Caco-2 (cell line): ENCODE measurements at regions not wholly inside any gene's neighbourhood (a gene's known extent, or its start where the extent isn't known, plus 50 kb on each side); places are given as distances from the start of the nearest gene placed in this dataset.

ENCODE experiments used
- BruUV-seq: library from RNA; stranded (reverse); fragments of 400-500 nt; replicated peaks from 2 replicates; lab custom pipeline; 2021; lab: Mats Ljungman, UMichigan
- CTCF ChIA-PET: fragments of 300-600 bp; sonication (Branson Sonifier 250); formaldehyde crosslinking; loops from one replicate; lab custom pipeline; 2022; ENCODE audit warnings: antibody characterized with exemption; lab: Charles Lee
- POLR2A ChIA-PET: fragments of 300-600 bp; sonication (Branson Sonifier 250); formaldehyde crosslinking; loops from one replicate; lab custom pipeline; 2022; ENCODE audit warnings: antibody characterized with exemption; lab: Charles Lee
- DNase-seq, 2 experiments: peaks; one replicate each; pipeline versions ENCODE4 v3.0.0 to v3.0.0-alpha.2; 2020 to 2022
- H3K27me3 ChIP-seq: replicated peaks from 2 replicates; pipeline ENCODE4 v1.6.0; 2011; ENCODE audit warnings: low read length; ENCODE audit not compliant: control insufficient read depth, insufficient read depth
- H3K36me3 ChIP-seq: 2 replicates; pipeline ENCODE4 v1.5.1; 2011; ENCODE audit warnings: low read length; ENCODE audit not compliant: control insufficient read depth, insufficient read depth
- H3K4me1 ChIP-seq: fragments of 250-450 bp; sonication (Bioruptor Pico); 2 replicates; pipeline ENCODE4 v1.5.1; 2020; ENCODE audit warnings: mild to moderate bottlenecking
- H3K4me3 ChIP-seq: 2 replicates; pipeline ENCODE4 v1.5.1; 2011; ENCODE audit warnings: low read depth, mild to moderate bottlenecking, control low read depth, low read length
- H3K9me3 ChIP-seq: fragments of 250-450 bp; sonication (Bioruptor Pico); 2 replicates; pipeline ENCODE4 v1.5.1; 2020; ENCODE audit warnings: mild to moderate bottlenecking, moderate library complexity
- H3K27ac Mint-ChIP-seq: one replicate; pipeline ENCODE4 v1.8.0; 2022; ENCODE audit warnings: mixed read lengths; ENCODE audit not compliant: unreplicated experiment
- H3K27me3 Mint-ChIP-seq: one replicate; pipeline ENCODE4 v1.8.0; 2022; ENCODE audit warnings: mixed read lengths; ENCODE audit not compliant: insufficient read depth, unreplicated experiment
- H3K36me3 Mint-ChIP-seq: one replicate; pipeline ENCODE4 v1.8.0; 2022; ENCODE audit warnings: mild to moderate bottlenecking, mixed read lengths; ENCODE audit not compliant: insufficient read depth, unreplicated experiment
- H3K4me1 Mint-ChIP-seq: one replicate; pipeline ENCODE4 v1.8.0; 2022; ENCODE audit warnings: low read depth, mixed read lengths; ENCODE audit not compliant: unreplicated experiment
- H3K4me3 Mint-ChIP-seq: one replicate; pipeline ENCODE4 v1.8.0; 2022; ENCODE audit warnings: mild to moderate bottlenecking, moderate library complexity, mixed read lengths; ENCODE audit not compliant: unreplicated experiment
- H3K9me3 Mint-ChIP-seq: one replicate; pipeline ENCODE4 v1.8.0; 2022; ENCODE audit warnings: mixed read lengths; ENCODE audit not compliant: unreplicated experiment
- intact Hi-C: fragments of 100-400 bp; cut with micrococcal nuclease; formaldehyde crosslinking; loops from one replicate; pipeline ENCODE4 v1.10.0; 2022; ENCODE audit not compliant: unreplicated experiment
- TF ChIP-seq, protein P1 (sequence below), 2 experiments: fragments of 200-600 bp in 1 of 2; IDR thresholded peaks; 1 replicate in 1 of 2; 2 replicates in 1 of 2; pipeline versions ENCODE4 v1.5.1 to v1.8.0; 2011 to 2022; ENCODE audit warnings: antibody characterized with exemption in 1 of 2, control low read depth in 1 of 2, inconsistent platforms in 1 of 2, low read depth in 1 of 2, low read length in 1 of 2, mild to moderate bottlenecking in 1 of 2, moderate library complexity in 1 of 2; ENCODE audit not compliant: insufficient read depth in 1 of 2, severe bottlenecking in 1 of 2, unreplicated experiment in 1 of 2

DNA sequence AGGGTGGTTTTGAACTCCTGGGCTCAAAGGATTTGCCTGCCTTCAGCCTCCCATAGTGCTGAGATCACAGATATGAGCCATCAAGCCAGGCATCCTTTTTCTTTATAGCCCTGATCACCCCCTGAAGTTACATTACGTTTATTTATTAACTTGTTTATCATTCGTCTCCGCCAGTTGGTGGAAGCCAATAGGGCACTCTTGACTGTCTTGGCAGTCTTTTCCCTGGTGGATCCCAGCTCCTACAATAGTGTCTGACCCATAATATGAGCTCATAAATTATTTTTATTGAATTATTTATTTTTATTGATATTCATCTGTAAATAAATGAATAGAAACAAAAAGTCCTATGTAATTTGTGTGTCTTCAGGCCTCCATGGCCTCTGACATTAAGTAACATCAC lies 484.3 kb upstream of the FAT1 start:
- Mint-ChIP-seq H3K36me3 (no peaks in the 10 kb centered on the region), H3K27ac (no peak overlapping the region), H3K9me3 (peaks cover 10% of the 10 kb centered on the region), H3K4me3 (no peak overlapping the region), H3K27me3 (peaks cover 4% of the 10 kb centered on the region), H3K4me1 (peaks cover 5% of the 10 kb centered on the region)
- no peaks in the 10 kb centered on the region for H3K9me3 ChIP-seq
- BruUV-seq = no TSS peak
- H3K36me3 ChIP-seq = no peaks in the 10 kb centered on the region
- CTCF ChIA-PET = interaction anchor here (0.7 kb wide), 1 partner anchor 739 kb away, joined by 3 read pairs; no protein-coding TSS in a partner anchor
- no peaks in the 10 kb centered on the region for H3K4me1 ChIP-seq
- no peaks in the 10 kb centered on the region for H3K27me3 ChIP-seq
- POLR2A ChIA-PET = no interaction called here
- H3K4me3 ChIP-seq = no peak overlapping the region
- no peak for DNase-seq
- TF ChIP-seq, protein P1, sequence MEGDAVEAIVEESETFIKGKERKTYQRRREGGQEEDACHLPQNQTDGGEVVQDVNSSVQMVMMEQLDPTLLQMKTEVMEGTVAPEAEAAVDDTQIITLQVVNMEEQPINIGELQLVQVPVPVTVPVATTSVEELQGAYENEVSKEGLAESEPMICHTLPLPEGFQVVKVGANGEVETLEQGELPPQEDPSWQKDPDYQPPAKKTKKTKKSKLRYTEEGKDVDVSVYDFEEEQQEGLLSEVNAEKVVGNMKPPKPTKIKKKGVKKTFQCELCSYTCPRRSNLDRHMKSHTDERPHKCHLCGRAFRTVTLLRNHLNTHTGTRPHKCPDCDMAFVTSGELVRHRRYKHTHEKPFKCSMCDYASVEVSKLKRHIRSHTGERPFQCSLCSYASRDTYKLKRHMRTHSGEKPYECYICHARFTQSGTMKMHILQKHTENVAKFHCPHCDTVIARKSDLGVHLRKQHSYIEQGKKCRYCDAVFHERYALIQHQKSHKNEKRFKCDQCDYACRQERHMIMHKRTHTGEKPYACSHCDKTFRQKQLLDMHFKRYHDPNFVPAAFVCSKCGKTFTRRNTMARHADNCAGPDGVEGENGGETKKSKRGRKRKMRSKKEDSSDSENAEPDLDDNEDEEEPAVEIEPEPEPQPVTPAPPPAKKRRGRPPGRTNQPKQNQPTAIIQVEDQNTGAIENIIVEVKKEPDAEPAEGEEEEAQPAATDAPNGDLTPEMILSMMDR (IDR thresholded peaks at IDR 0.05; ENCODE audit: insufficient read depth in 1 of 2, low read depth in 1 of 2, low read length in 1 of 2, severe bottlenecking in 1 of 2, unreplicated experiment in 1 of 2) = no peak
- intact Hi-C loops = no loop called here

DNA sequence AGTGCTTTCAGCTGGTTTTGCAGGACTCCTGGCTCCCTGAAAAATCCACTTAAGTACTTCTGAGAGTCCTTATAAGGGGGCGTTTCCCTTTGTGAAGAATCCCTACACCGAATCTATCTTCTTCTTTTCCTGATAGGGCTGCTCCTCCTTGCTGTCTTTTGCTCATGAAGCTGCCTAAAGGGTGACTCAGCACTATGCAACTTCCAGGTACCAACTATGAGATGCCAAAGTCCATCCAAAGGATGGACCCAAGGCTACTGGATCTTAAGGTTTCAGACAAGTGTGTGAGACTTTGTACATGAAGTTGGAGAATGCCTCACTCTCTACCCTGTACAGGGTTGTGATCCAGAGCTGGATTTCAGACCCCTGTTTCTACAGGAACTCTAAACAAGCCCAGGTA lies 485.0 kb upstream of the FAT1 start:
- ChIA-PET POLR2A (no interaction called here), CTCF (no interaction called here)

DNA sequence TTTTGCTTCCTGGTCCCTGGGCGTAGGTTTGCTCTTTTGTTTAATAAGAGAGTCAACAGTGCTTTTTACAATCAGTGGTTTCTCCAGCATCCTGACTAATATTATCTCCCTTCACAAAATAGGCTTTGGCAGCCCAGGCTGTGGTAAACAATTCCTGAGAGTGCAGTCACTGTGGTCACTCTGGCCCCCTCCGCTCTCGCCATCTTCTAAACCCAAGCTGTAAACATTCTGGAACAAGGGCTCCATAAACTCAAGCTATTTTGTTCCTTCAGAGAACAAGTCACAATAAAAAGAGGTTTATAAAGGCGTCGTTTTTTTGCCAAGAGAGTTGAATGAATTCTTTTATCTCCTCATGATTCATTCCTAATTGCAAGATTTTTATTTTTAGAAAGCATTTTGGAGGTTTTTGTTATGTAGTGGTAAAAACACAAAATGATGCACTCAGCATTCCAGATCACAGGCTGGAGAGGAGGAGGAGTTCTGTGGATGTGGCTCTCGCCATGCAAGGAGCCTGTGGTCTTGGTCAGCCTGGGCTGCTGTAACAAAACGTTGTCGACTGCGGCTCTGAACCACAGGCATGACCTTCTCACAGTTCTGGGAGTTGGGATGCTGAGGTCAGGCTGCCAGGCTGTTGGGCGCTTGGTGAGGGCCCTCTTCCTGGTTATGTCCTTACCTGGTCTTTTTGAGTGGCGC lies 486.4 kb upstream of the FAT1 start:
- Histone ChIP-seq H3K4me1 (no peaks in the 10 kb centered on the region), H3K36me3 (no peaks in the 10 kb centered on the region), H3K27me3 (no peaks in the 10 kb centered on the region), H3K4me3 (no peak overlapping the region), H3K9me3 (no peaks in the 10 kb centered on the region)
- ChIA-PET CTCF (no interaction called here), POLR2A (no interaction called here)
- H3K36me3 Mint-ChIP-seq = no peaks in the 10 kb centered on the region
- no peak overlapping the region for H3K27ac Mint-ChIP-seq
- H3K4me1 Mint-ChIP-seq = peaks cover 5% of the 10 kb centered on the region
- no peak for DNase-seq
- TF ChIP-seq, protein P1 (IDR thresholded peaks at IDR 0.05; ENCODE audit: insufficient read depth in 1 of 2, low read depth in 1 of 2, low read length in 1 of 2, severe bottlenecking in 1 of 2, unreplicated experiment in 1 of 2) = no peak
- intact Hi-C loops = no loop called here
- H3K4me3 Mint-ChIP-seq = no peak overlapping the region
- peaks cover 4% of the 10 kb centered on the region for H3K27me3 Mint-ChIP-seq
- BruUV-seq = no TSS peak
- peaks cover 10% of the 10 kb centered on the region for H3K9me3 Mint-ChIP-seq

More for the DNA sequence above, 485.0 kb upstream of the FAT1 start:
- peak in 1 of 2 experiments; percentile 37 for DNase-seq
- Mint-ChIP-seq H3K36me3 (no peaks in the 10 kb centered on the region), H3K27ac (no peak overlapping the region), H3K4me1 (peaks cover 5% of the 10 kb centered on the region), H3K4me3 (no peak overlapping the region), H3K27me3 (peaks cover 4% of the 10 kb centered on the region), H3K9me3 (peaks cover 10% of the 10 kb centered on the region)
- TF ChIP-seq, protein P1 (IDR thresholded peaks at IDR 0.05; ENCODE audit: insufficient read depth in 1 of 2, low read depth in 1 of 2, low read length in 1 of 2, severe bottlenecking in 1 of 2, unreplicated experiment in 1 of 2) = no peak
- H3K9me3 ChIP-seq = no peaks in the 10 kb centered on the region
- BruUV-seq = no TSS peak
- no peak overlapping the region for H3K4me3 ChIP-seq
- H3K4me1 ChIP-seq = no peaks in the 10 kb centered on the region
- intact Hi-C loops = no loop called here
- no peaks in the 10 kb centered on the region for H3K27me3 ChIP-seq
- H3K36me3 ChIP-seq = no peaks in the 10 kb centered on the region
